ENCODE measurements at regions not wholly inside any gene's neighbourhood (a gene's known extent, or its start where the extent isn't known, plus 50 kb on each side); places are given as distances from the start of the nearest gene placed in this dataset.

GRCh38 chr3:109696932-109697331 lies 359.6 kb upstream of the DPPA4 start:
- no peak for TF ChIP-seq RAD21 (IDR thresholded peaks at IDR 0.05; ENCODE audit: low read depth)
- TF ChIP-seq ZBTB7A (IDR thresholded peaks at IDR 0.05; ENCODE audit: low read depth) = no peak
- no peak for TF ChIP-seq TCF12 (IDR thresholded peaks at IDR 0.05; ENCODE audit: low read depth)
- TF ChIP-seq NFIC (IDR thresholded peaks at IDR 0.05) = no peak
- no peak for TF ChIP-seq TAF1 (IDR thresholded peaks at IDR 0.05; ENCODE audit: low read depth)
- TF ChIP-seq MAX (IDR thresholded peaks at IDR 0.05) = no peak
- no peak for TF ChIP-seq EP300 (IDR thresholded peaks at IDR 0.05; ENCODE audit: borderline replicate concordance)
- no peak for TF ChIP-seq REST (IDR thresholded peaks at IDR 0.05; ENCODE audit: low read depth)
- no peak for TF ChIP-seq FOXM1 (IDR thresholded peaks at IDR 0.05; ENCODE audit: borderline replicate concordance, low read depth)
- TF ChIP-seq USF1 (IDR thresholded peaks at IDR 0.05) = no peak
- no peak for TF ChIP-seq CEBPB (IDR thresholded peaks at IDR 0.05)
- TF ChIP-seq YY1 (IDR thresholded peaks at IDR 0.05; ENCODE audit: low read depth) = no peak

Measured in Ishikawa (cell line).